ENCODE measurements at regions not wholly inside any gene's neighbourhood (a gene's known extent, or its start where the extent isn't known, plus 50 kb on each side); places are given as distances from the start of the nearest gene placed in this dataset.

GRCh38 chr2:7646024-7646423 lies 728.8 kb downstream of the RNF144A start:
- H4K91ac ChIP-seq (ENCODE audit: insufficient read length, low read depth, low read length) = no peak overlapping the region
- no peak overlapping the region for H3K4ac ChIP-seq (ENCODE audit: low read depth, low read length)
- H3K27me3 ChIP-seq (ENCODE audit: insufficient read depth, low read length) = no peaks in the 10 kb centered on the region
- no peak overlapping the region for H2BK12ac ChIP-seq (ENCODE audit: insufficient read length, low read depth, low read length)
- H4K8ac ChIP-seq (replicated peaks; ENCODE audit: insufficient read length, low read depth, low read length) = no peak overlapping the region
- no peak for DNase-seq
- H3K4me2 ChIP-seq (ENCODE audit: insufficient read depth, insufficient read length, low read length) = no peak overlapping the region
- H3K79me1 ChIP-seq (ENCODE audit: insufficient read depth, low read depth, low read length, poor library complexity, severe bottlenecking) = no peaks in the 10 kb centered on the region
- H4K20me1 ChIP-seq (ENCODE audit: control insufficient read depth, insufficient read depth, insufficient read length) = no peaks in the 10 kb centered on the region
- H3T11ph ChIP-seq (ENCODE audit: low read length) = no peak overlapping the region
- H2AFZ ChIP-seq (ENCODE audit: low read length) = no peak overlapping the region
- Mint-ChIP-seq H3K27ac (no peak overlapping the region), H3K4me1 (no peaks in the 10 kb centered on the region), H3K4me3 (no peak overlapping the region), H3K36me3 (ENCODE audit: insufficient read depth in 1 of 3, low read depth in 3 of 3) (peaks cover 14 to 34% (median 17%) of the 10 kb centered on the region in 3 experiments), H3K9me3 (peaks cover 28 to 35% of the 10 kb centered on the region in 2 experiments), H3K27me3 (ENCODE audit: low read depth) (peaks cover 3% of the 10 kb centered on the region)
- H3K23ac ChIP-seq (ENCODE audit: insufficient read length, low read depth, low read length) = no peak overlapping the region
- no peak overlapping the region for H4K5ac ChIP-seq (ENCODE audit: insufficient read length, low read depth, low read length)
- no peak for TF ChIP-seq CTCF (conservative IDR thresholded peaks at IDR 0.05)
- H3K14ac ChIP-seq (ENCODE audit: insufficient read depth, low read length) = no peak overlapping the region
- no peak overlapping the region for H3K56ac ChIP-seq (ENCODE audit: insufficient read length, low read depth, low read length)
- no CpG with 5 or more reads among the region's 3 CpGs for WGBS (ENCODE audit: extremely low coverage, insufficient read length, low lambda C conversion rate)
- no peak overlapping the region for H2BK20ac ChIP-seq (ENCODE audit: low read depth, low read length, poor library complexity, severe bottlenecking)
- no peak overlapping the region for H3K18ac ChIP-seq (ENCODE audit: insufficient read length, low read depth, low read length)
- no peaks in the 10 kb centered on the region for H3K79me2 ChIP-seq (ENCODE audit: insufficient read depth, low read length)
- no peak overlapping the region for H3K27ac ChIP-seq (ENCODE audit: insufficient read length, low read depth, low read length)
- H2BK5ac ChIP-seq (ENCODE audit: insufficient read length, low read length) = no peak overlapping the region
- no peak overlapping the region for H2BK15ac ChIP-seq (ENCODE audit: low read depth, low read length)
- no peaks in the 10 kb centered on the region for H3K4me1 ChIP-seq (ENCODE audit: insufficient read depth, low read length)
- H3K23me2 ChIP-seq (ENCODE audit: insufficient read length, low read depth, low read length, poor library complexity, severe bottlenecking) = no peaks in the 10 kb centered on the region
- H3K9me3 ChIP-seq (ENCODE audit: control insufficient read depth, low read depth, low read length) = peaks cover 9% of the 10 kb centered on the region
- H2AK5ac ChIP-seq (ENCODE audit: insufficient read length, low read length) = no peak overlapping the region
- no peak overlapping the region for H2BK120ac ChIP-seq (ENCODE audit: low read depth, low read length, poor library complexity, severe bottlenecking)
- H3K9ac ChIP-seq (ENCODE audit: extremely low read depth, insufficient read length, low read length) = no peak overlapping the region

All from H9 (cell line).